Loucy (cell line): ENCODE measurements at regions not wholly inside any gene's neighbourhood (a gene's known extent, or its start where the extent isn't known, plus 50 kb on each side); places are given as distances from the start of the nearest gene placed in this dataset.

Experiments
- EZH2phosphoT487 ChIP-seq: fragments of 200-600 bp; IDR thresholded peaks from 2 replicates; pipeline ENCODE4 v1.6.1; 2018; ENCODE audit warnings: antibody characterized with exemption, mild to moderate bottlenecking, moderate library complexity, borderline replicate concordance
- TF ChIP-seq, protein P1 (sequence below): fragments of 200-600 bp; sonication (generic); conservative IDR thresholded peaks from 2 replicates; pipeline ENCODE4 v1.5.1; 2014; ENCODE audit warnings: mild to moderate bottlenecking, antibody characterized with exemption, low read length

DNA sequence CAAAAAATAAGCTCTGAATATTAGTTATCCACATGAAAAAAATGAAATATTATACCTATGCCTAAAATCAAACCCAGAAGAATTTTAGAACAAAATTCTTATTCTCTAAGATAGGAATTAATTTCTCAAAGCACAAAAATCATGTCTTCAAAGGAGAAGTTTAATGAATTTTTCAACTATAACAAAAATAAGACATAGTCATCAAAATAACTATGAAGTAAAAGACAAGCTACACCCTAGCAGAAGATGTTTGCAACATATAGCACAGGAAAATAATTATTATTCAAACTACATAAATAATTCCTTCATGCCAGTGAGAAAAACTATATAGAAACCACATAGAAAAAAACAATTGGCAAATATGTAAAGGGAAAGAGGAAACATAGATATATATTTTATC is 1203.6 kb upstream of the GJE1 start:
- TF ChIP-seq, protein P1, sequence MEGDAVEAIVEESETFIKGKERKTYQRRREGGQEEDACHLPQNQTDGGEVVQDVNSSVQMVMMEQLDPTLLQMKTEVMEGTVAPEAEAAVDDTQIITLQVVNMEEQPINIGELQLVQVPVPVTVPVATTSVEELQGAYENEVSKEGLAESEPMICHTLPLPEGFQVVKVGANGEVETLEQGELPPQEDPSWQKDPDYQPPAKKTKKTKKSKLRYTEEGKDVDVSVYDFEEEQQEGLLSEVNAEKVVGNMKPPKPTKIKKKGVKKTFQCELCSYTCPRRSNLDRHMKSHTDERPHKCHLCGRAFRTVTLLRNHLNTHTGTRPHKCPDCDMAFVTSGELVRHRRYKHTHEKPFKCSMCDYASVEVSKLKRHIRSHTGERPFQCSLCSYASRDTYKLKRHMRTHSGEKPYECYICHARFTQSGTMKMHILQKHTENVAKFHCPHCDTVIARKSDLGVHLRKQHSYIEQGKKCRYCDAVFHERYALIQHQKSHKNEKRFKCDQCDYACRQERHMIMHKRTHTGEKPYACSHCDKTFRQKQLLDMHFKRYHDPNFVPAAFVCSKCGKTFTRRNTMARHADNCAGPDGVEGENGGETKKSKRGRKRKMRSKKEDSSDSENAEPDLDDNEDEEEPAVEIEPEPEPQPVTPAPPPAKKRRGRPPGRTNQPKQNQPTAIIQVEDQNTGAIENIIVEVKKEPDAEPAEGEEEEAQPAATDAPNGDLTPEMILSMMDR: no peak
- TF ChIP-seq EZH2phosphoT487: no peak
